ENCODE measurements at regions not wholly inside any gene's neighbourhood (a gene's known extent, or its start where the extent isn't known, plus 50 kb on each side); places are given as distances from the start of the nearest gene placed in this dataset.

- no peak for DNase-seq
Measured at GRCh38 chr10:33571616-33572015, 237.1 kb upstream of the NRP1 start.

GRCh38 chr10:33570495-33570894, 236.0 kb upstream of the NRP1 start:
- DNase-seq, result no peak

GRCh38 chr10:33569702-33570101, 235.2 kb upstream of the NRP1 start:
- no peak for DNase-seq

GRCh38 chr10:33566426-33566825, 232.0 kb upstream of the NRP1 start:
- no peak for DNase-seq

GRCh38 chr10:33566001-33566400, 231.5 kb upstream of the NRP1 start:
- DNase-seq, result no peak

GRCh38 chr10:33565231-33565630, 230.8 kb upstream of the NRP1 start:
- DNase-seq, result no peak

GRCh38 chr10:33559105-33559504, 224.6 kb upstream of the NRP1 start:
- no peak for DNase-seq

GRCh38 chr10:33557313-33557712, 222.8 kb upstream of the NRP1 start:
- DNase-seq, result no peak

- no peak for DNase-seq
Measured at GRCh38 chr10:33556620-33557019, 222.2 kb upstream of the NRP1 start.

- DNase-seq, result no peak
Measured at GRCh38 chr10:33556103-33556502, 221.6 kb upstream of the NRP1 start.

GRCh38 chr10:33553748-33554571, 219.5 kb upstream of the NRP1 start:
- DNase-seq, result no peak

- no peak for DNase-seq
Measured at GRCh38 chr10:33552290-33552689, 217.8 kb upstream of the NRP1 start.

GRCh38 chr10:33550811-33551210, 216.3 kb upstream of the NRP1 start:
- DNase-seq, result no peak

GRCh38 chr10:33547976-33548375, 213.5 kb upstream of the NRP1 start:
- no peak for DNase-seq

- no peak for DNase-seq
Measured at GRCh38 chr10:33546031-33546430, 211.6 kb upstream of the NRP1 start.

GRCh38 chr10:33542752-33543505, 208.5 kb upstream of the NRP1 start:
- no peak for DNase-seq

GRCh38 chr10:33539116-33539515, 204.6 kb upstream of the NRP1 start:
- no peak for DNase-seq

GRCh38 chr10:33537066-33537465, 202.6 kb upstream of the NRP1 start:
- no peak for DNase-seq

GRCh38 chr10:33536508-33536907, 202.0 kb upstream of the NRP1 start:
- DNase-seq, result no peak

GRCh38 chr10:33535866-33536265, 201.4 kb upstream of the NRP1 start:
- DNase-seq, result no peak

- no peak for DNase-seq
Measured at GRCh38 chr10:33534416-33534815, 199.9 kb upstream of the NRP1 start.

- DNase-seq, result no peak
Measured at GRCh38 chr10:33533612-33534011, 199.1 kb upstream of the NRP1 start.

GRCh38 chr10:33532901-33533300, 198.4 kb upstream of the NRP1 start:
- DNase-seq, result no peak

GRCh38 chr10:33529234-33529633, 194.8 kb upstream of the NRP1 start:
- no peak for DNase-seq
